H1 (cell line): ENCODE measurements at regions not wholly inside any gene's neighbourhood (a gene's known extent, or its start where the extent isn't known, plus 50 kb on each side); places are given as distances from the start of the nearest gene placed in this dataset.

ENCODE experiments used
- HDAC2 ChIP-seq, 2 experiments: fragments of 300-600 bp in 1 of 2; sonication (generic) in 1 of 2; IDR thresholded peaks; 2 replicates each; pipeline ENCODE4 v1.6.1; 2011 to 2012; ENCODE audit warnings: low read depth in 2 of 2, low read length in 2 of 2, mild to moderate bottlenecking in 2 of 2, moderate library complexity in 2 of 2, borderline replicate concordance in 1 of 2, inconsistent platforms in 1 of 2
- MAFK ChIP-seq: IDR thresholded peaks from 2 replicates; pipeline ENCODE4 v1.6.1; 2012; ENCODE audit warnings: low read depth, mild to moderate bottlenecking, improper control_type of control experiment, low read length
- POLR2A ChIP-seq, 2 experiments: IDR thresholded peaks; 1 replicate in 1 of 2; 2 replicates in 1 of 2; pipeline ENCODE4 v1.6.1; 2011; ENCODE audit warnings: low read depth in 2 of 2, low read length in 2 of 2, mild to moderate bottlenecking in 2 of 2; ENCODE audit errors: control extremely low read depth in 1 of 2
- POLR2AphosphoS5 ChIP-seq: IDR thresholded peaks from 2 replicates; pipeline ENCODE4 v1.6.1; 2011; ENCODE audit warnings: low read depth, low read length
- SP1 ChIP-seq: IDR thresholded peaks from 2 replicates; pipeline ENCODE4 v1.6.1; 2011; ENCODE audit warnings: low read depth, low read length
- TEAD4 ChIP-seq: IDR thresholded peaks from 2 replicates; pipeline ENCODE4 v1.6.1; 2012; ENCODE audit warnings: low read depth, low read length, inconsistent platforms, mixed read lengths
- TF ChIP-seq, protein P1 (sequence below), 3 experiments: IDR thresholded peaks; 1 replicate in 2 of 3; 2 replicates in 1 of 3; pipeline versions ENCODE4 v1.5.1 to v1.6.1; 2011; ENCODE audit warnings: low read length in 3 of 3, mild to moderate bottlenecking in 3 of 3, inconsistent platforms in 2 of 3, low read depth in 1 of 3, moderate library complexity in 1 of 3; ENCODE audit not compliant: insufficient read depth in 1 of 3; ENCODE audit errors: control extremely low read depth in 1 of 3

DNA sequence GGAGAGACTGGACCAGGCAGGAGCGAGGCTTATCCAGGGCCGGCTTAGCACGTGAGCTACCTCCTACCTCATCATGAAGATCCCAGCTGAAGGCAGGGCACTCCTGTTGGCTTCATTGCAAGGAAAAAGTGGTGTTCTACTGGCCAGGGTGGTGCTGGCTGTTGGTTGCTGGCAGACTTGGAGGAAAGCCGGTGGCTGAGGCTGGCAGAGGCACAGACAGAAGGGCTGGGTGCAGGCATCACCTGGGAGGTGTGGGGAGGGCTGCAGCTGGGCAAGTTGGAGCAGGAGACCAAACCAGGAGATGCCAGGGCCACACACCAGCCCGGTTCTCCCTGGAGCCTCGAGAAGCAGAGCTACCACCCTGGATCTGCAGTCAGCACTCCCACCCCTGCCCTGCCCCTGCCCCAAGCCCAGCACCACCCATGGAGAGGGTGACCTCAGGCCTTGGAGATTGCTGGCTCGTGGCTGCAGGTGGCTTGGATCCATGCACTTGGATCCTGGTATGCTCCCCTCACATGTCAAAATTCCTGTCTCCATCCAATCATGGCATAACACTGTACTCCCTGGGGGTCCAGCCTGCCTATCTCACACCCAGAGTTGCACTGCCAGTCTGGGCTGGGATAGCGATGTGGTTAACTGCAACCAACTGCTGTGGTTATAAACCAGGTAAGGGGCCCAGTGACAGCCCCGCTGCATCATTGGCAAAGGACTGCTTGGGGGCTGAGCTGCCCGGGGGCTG is 49.7 kb downstream of the GLI2 start:
- TF ChIP-seq HDAC2 (IDR thresholded peaks at IDR 0.05; ENCODE audit: borderline replicate concordance in 1 of 2, low read depth in 2 of 2, low read length in 2 of 2) (no peak), POLR2AphosphoS5 (no peak), POLR2A (IDR thresholded peaks at IDR 0.05; ENCODE audit: control extremely low read depth in 1 of 2, low read depth in 2 of 2, low read length in 2 of 2) (no peak), TEAD4 (no peak), MAFK (no peak), SP1 (no peak)
- TF ChIP-seq, protein P1, sequence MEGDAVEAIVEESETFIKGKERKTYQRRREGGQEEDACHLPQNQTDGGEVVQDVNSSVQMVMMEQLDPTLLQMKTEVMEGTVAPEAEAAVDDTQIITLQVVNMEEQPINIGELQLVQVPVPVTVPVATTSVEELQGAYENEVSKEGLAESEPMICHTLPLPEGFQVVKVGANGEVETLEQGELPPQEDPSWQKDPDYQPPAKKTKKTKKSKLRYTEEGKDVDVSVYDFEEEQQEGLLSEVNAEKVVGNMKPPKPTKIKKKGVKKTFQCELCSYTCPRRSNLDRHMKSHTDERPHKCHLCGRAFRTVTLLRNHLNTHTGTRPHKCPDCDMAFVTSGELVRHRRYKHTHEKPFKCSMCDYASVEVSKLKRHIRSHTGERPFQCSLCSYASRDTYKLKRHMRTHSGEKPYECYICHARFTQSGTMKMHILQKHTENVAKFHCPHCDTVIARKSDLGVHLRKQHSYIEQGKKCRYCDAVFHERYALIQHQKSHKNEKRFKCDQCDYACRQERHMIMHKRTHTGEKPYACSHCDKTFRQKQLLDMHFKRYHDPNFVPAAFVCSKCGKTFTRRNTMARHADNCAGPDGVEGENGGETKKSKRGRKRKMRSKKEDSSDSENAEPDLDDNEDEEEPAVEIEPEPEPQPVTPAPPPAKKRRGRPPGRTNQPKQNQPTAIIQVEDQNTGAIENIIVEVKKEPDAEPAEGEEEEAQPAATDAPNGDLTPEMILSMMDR (IDR thresholded peaks at IDR 0.05; ENCODE audit: control extremely low read depth in 1 of 3, insufficient read depth in 1 of 3, low read depth in 1 of 3, low read length in 3 of 3) = no peak
